GM10266 (cell line): ENCODE measurements at regions not wholly inside any gene's neighbourhood (a gene's known extent, or its start where the extent isn't known, plus 50 kb on each side); places are given as distances from the start of the nearest gene placed in this dataset.

Source experiments
- DNase-seq: peaks from one replicate; pipeline ENCODE4 v3.0.0; 2012; ENCODE audit errors: extremely low spot score
- TF ChIP-seq, protein P1 (sequence below): IDR thresholded peaks from 2 replicates; pipeline ENCODE4 v1.5.1; 2012; ENCODE audit warnings: mild to moderate bottlenecking, low read depth; ENCODE audit not compliant: control insufficient read depth, insufficient read depth; ENCODE audit errors: missing control alignments

DNA sequence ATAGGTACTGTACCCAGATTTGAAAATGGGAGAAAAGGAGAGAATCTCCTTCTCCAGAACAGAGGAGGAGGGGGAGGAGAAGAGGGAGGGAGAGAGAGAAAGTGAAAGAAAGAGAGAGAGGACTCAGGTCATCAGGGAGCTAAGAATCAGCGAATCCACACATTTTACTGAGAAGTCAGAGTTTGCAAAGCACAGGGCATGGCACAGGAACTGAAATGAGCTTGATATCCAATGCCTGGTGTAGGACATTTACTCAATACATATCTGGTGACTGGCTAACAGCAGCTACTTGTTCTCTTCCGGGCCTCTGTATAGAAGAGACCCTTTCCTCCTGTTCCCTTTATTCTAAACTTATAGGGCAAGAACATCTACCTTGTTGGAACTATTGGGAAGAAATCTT is 375.1 kb downstream of the KLF5 start:
- DNase-seq = no peak
- TF ChIP-seq, protein P1, sequence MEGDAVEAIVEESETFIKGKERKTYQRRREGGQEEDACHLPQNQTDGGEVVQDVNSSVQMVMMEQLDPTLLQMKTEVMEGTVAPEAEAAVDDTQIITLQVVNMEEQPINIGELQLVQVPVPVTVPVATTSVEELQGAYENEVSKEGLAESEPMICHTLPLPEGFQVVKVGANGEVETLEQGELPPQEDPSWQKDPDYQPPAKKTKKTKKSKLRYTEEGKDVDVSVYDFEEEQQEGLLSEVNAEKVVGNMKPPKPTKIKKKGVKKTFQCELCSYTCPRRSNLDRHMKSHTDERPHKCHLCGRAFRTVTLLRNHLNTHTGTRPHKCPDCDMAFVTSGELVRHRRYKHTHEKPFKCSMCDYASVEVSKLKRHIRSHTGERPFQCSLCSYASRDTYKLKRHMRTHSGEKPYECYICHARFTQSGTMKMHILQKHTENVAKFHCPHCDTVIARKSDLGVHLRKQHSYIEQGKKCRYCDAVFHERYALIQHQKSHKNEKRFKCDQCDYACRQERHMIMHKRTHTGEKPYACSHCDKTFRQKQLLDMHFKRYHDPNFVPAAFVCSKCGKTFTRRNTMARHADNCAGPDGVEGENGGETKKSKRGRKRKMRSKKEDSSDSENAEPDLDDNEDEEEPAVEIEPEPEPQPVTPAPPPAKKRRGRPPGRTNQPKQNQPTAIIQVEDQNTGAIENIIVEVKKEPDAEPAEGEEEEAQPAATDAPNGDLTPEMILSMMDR = no peak

GRCh38 chr13:73433458-73433857 is 374.7 kb downstream of the KLF5 start:
- no peak for DNase-seq
- TF ChIP-seq, protein P1 = no peak

GRCh38 chr13:73429701-73430100 is 370.9 kb downstream of the KLF5 start:
- no peak for DNase-seq
- TF ChIP-seq, protein P1 = no peak

DNA sequence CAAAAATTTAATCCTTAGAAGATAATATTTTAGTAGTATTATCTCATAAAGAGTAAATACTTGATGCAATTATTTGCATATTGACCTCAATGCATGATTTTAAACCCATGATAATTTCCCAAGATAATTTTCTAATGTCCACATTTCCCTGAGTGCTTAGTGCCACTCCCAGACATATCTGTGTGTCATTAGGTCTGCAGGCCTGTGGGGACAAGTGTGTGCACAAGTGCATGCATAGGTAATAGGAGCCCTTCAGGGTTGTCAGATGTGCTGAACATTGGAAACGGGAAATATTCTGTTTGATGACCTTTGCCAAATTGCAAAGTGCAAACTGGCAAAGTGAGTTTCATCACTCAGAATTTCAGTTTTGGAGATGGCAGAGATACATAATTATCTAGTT is 369.9 kb downstream of the KLF5 start:
- TF ChIP-seq, protein P1 = no peak
- no peak for DNase-seq

DNA sequence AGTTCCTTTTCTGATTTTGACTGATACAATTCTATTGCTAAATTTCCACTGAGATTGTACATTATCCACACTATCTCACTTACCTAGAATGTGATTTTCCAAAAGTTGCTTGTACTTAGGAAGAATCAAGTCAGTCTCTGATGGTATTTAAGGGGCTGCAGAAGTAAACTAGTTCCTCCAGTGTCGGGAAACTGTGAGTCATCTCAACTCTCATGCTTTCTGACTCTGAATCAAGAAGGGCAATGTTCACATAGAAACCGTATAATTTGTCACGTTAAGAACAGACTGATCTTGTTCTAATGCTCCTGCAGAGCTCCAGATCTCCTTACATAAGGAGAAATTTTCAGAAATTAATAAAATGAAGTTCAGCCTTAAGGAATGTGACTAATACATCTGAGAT is 369.3 kb downstream of the KLF5 start:
- TF ChIP-seq, protein P1 = no peak
- DNase-seq = no peak

- DNase-seq = no peak
- TF ChIP-seq, protein P1 = no peak
Observed at GRCh38 chr13:73422973-73423372, 364.2 kb downstream of the KLF5 start.

- TF ChIP-seq, protein P1 = no peak
- no peak for DNase-seq
Observed at GRCh38 chr13:73421310-73421912, 362.6 kb downstream of the KLF5 start.
